ENCODE measurements at regions not wholly inside any gene's neighbourhood (a gene's known extent, or its start where the extent isn't known, plus 50 kb on each side); places are given as distances from the start of the nearest gene placed in this dataset.

- Histone ChIP-seq H3K27me3 (no peaks in the 10 kb centered on the region), H3K9me3 (ENCODE audit: low read depth) (no peaks in the 10 kb centered on the region), H3K4me3 (no peak overlapping the region), H3K36me3 (no peaks in the 10 kb centered on the region), H3K27ac (no peak overlapping the region), H3K4me1 (ENCODE audit: low read depth) (no peaks in the 10 kb centered on the region)
- TF ChIP-seq, protein P1, sequence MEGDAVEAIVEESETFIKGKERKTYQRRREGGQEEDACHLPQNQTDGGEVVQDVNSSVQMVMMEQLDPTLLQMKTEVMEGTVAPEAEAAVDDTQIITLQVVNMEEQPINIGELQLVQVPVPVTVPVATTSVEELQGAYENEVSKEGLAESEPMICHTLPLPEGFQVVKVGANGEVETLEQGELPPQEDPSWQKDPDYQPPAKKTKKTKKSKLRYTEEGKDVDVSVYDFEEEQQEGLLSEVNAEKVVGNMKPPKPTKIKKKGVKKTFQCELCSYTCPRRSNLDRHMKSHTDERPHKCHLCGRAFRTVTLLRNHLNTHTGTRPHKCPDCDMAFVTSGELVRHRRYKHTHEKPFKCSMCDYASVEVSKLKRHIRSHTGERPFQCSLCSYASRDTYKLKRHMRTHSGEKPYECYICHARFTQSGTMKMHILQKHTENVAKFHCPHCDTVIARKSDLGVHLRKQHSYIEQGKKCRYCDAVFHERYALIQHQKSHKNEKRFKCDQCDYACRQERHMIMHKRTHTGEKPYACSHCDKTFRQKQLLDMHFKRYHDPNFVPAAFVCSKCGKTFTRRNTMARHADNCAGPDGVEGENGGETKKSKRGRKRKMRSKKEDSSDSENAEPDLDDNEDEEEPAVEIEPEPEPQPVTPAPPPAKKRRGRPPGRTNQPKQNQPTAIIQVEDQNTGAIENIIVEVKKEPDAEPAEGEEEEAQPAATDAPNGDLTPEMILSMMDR (IDR thresholded peaks at IDR 0.05; ENCODE audit: low read depth, low read length), result no peak
- DNase-seq (ENCODE audit: low read depth in 1 of 2, low spot score in 1 of 2), result peak in 1 of 2 donors; percentile 66
Measured at GRCh38 chr13:109384491-109385241, 401.7 kb downstream of the IRS2 start.

GRCh38 chr13:109383683-109384082 is 402.7 kb downstream of the IRS2 start:
- no peaks in the 10 kb centered on the region for H3K9me3 ChIP-seq (ENCODE audit: low read depth)
- peak in 1 of 2 donors; percentile 54 for DNase-seq (ENCODE audit: low read depth in 1 of 2, low spot score in 1 of 2)

GRCh38 chr13:109381546-109382180 is 404.7 kb downstream of the IRS2 start:
- no peaks in the 10 kb centered on the region for H3K9me3 ChIP-seq (ENCODE audit: low read depth)
- peak in 1 of 2 donors; percentile 64 for DNase-seq (ENCODE audit: low read depth in 1 of 2, low spot score in 1 of 2)
- no peak overlapping the region for H3K4me3 ChIP-seq
- TF ChIP-seq, protein P1 (IDR thresholded peaks at IDR 0.05; ENCODE audit: low read depth, low read length), result no peak
- H3K36me3 ChIP-seq, result no peaks in the 10 kb centered on the region
- H3K27ac ChIP-seq, result no peak overlapping the region
- no peaks in the 10 kb centered on the region for H3K4me1 ChIP-seq (ENCODE audit: low read depth)
- H3K27me3 ChIP-seq, result no peaks in the 10 kb centered on the region

More at GRCh38 chr13:109383683-109384082, 402.7 kb downstream of the IRS2 start:
- no peaks in the 10 kb centered on the region for H3K27me3 ChIP-seq
- TF ChIP-seq, protein P1 (IDR thresholded peaks at IDR 0.05; ENCODE audit: low read depth, low read length), result no peak
- H3K4me3 ChIP-seq, result no peak overlapping the region
- H3K36me3 ChIP-seq, result no peaks in the 10 kb centered on the region
- no peak overlapping the region for H3K27ac ChIP-seq
- no peaks in the 10 kb centered on the region for H3K4me1 ChIP-seq (ENCODE audit: low read depth)

DNA sequence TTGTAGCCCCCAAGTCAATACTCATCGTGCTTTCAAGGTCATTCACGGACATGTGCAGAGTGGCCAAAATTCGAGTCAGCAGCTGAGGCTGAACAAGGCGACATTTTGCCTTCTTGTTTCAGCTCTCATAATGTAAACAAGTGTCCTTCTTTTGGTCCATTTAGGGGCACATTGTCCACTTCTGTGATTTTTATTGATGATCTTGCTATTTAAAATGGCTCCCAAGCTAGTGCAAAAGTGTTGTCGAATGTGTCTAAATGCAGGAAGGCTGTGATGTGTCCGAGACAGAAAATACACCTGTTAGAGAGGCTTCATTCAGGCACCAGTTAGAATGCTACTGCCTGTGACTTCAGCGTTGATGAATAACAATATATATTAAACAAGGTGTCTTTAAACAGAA is 405.9 kb downstream of the IRS2 start:
- Histone ChIP-seq H3K36me3 (no peaks in the 10 kb centered on the region), H3K4me3 (no peak overlapping the region), H3K4me1 (ENCODE audit: low read depth) (no peaks in the 10 kb centered on the region), H3K9me3 (ENCODE audit: low read depth) (no peaks in the 10 kb centered on the region), H3K27me3 (no peaks in the 10 kb centered on the region), H3K27ac (no peak overlapping the region)
- no peak for DNase-seq (ENCODE audit: low read depth in 1 of 2, low spot score in 1 of 2)
- TF ChIP-seq, protein P1 (IDR thresholded peaks at IDR 0.05; ENCODE audit: low read depth, low read length), result no peak

- H3K36me3 ChIP-seq, result no peaks in the 10 kb centered on the region
- no peak overlapping the region for H3K4me3 ChIP-seq
- no peaks in the 10 kb centered on the region for H3K9me3 ChIP-seq (ENCODE audit: low read depth)
- H3K27ac ChIP-seq, result no peak overlapping the region
- no peak for DNase-seq (ENCODE audit: low read depth in 1 of 2, low spot score in 1 of 2)
- TF ChIP-seq, protein P1 (IDR thresholded peaks at IDR 0.05; ENCODE audit: low read depth, low read length), result no peak
- H3K4me1 ChIP-seq (ENCODE audit: low read depth), result no peaks in the 10 kb centered on the region
- no peaks in the 10 kb centered on the region for H3K27me3 ChIP-seq
Measured at GRCh38 chr13:109379930-109380329, 406.5 kb downstream of the IRS2 start.
